Endodermal cell (in vitro differentiated cells): ENCODE measurements at regions not wholly inside any gene's neighbourhood (a gene's known extent, or its start where the extent isn't known, plus 50 kb on each side); places are given as distances from the start of the nearest gene placed in this dataset.

Experiments used
- DNase-seq: peaks from one replicate; pipeline ENCODE4 v3.0.0-alpha.2; 2017
- H3K27ac ChIP-seq: 2 replicates; pipeline ENCODE4 v1.5.1; 2013; ENCODE audit warnings: mild to moderate bottlenecking, low read depth, low read length, moderate library complexity
- H3K27me3 ChIP-seq: 2 replicates; pipeline ENCODE4 v1.6.1; 2013; ENCODE audit warnings: mild to moderate bottlenecking, low read length, moderate library complexity; ENCODE audit not compliant: insufficient read depth, control insufficient read depth, poor library complexity, severe bottlenecking
- H3K36me3 ChIP-seq: 2 replicates; pipeline ENCODE4 v1.7.0; 2013; ENCODE audit warnings: mild to moderate bottlenecking, low read length, moderate library complexity; ENCODE audit not compliant: control insufficient read depth, insufficient read depth
- H3K4me1 ChIP-seq: one replicate; pipeline ENCODE4 v1.7.0; 2013; ENCODE audit warnings: low read length; ENCODE audit not compliant: control insufficient read depth, insufficient read depth
- H3K4me3 ChIP-seq: 2 replicates; pipeline ENCODE4 v1.5.1; 2013; ENCODE audit warnings: mild to moderate bottlenecking, low read length, moderate library complexity
- H3K9ac ChIP-seq: 2 replicates; pipeline ENCODE4 v1.6.1; 2013; ENCODE audit warnings: mild to moderate bottlenecking, low read length, moderate library complexity; ENCODE audit not compliant: poor library complexity, severe bottlenecking; ENCODE audit errors: extremely low read depth
- H3K9me3 ChIP-seq: 2 replicates; pipeline ENCODE4 v1.6.1; 2013; ENCODE audit warnings: mild to moderate bottlenecking, low read length, moderate library complexity; ENCODE audit not compliant: control insufficient read depth
- H3K27ac Mint-ChIP-seq: 2 replicates; pipeline ENCODE4 v1.8.0; 2020; ENCODE audit warnings: mixed read lengths
- H3K27me3 Mint-ChIP-seq: 2 replicates; pipeline ENCODE4 v1.8.0; 2021; ENCODE audit warnings: mild to moderate bottlenecking, mixed read lengths; ENCODE audit not compliant: insufficient read depth
- H3K36me3 Mint-ChIP-seq: 2 replicates; pipeline ENCODE4 v1.8.0; 2020; ENCODE audit warnings: low read depth, mixed read lengths
- H3K4me1 Mint-ChIP-seq: 2 replicates; pipeline ENCODE4 v1.8.0; 2020; ENCODE audit warnings: mixed read lengths
- H3K4me3 Mint-ChIP-seq: 2 replicates; pipeline ENCODE4 v1.8.0; 2020; ENCODE audit warnings: mild to moderate bottlenecking, moderate library complexity, mixed read lengths
- H3K9me3 Mint-ChIP-seq: 2 replicates; pipeline ENCODE4 v1.8.0; 2020; ENCODE audit warnings: mild to moderate bottlenecking, mixed read lengths
- CTCF ChIP-seq: fragments of 200-600 bp; sonication (generic); conservative IDR thresholded peaks from 2 replicates; pipeline ENCODE4 v1.5.0; 2021; ENCODE audit warnings: antibody characterized with exemption, mild to moderate bottlenecking
- WGBS, 2 experiments: methylation state at CpG; one replicate each; pipeline versions ENCODE4 v1.1.5 to v1.1.7; 2013; ENCODE audit warnings: missing lambda C conversion rate in 2 of 2, mixed read lengths in 1 of 2; ENCODE audit not compliant: insufficient coverage in 1 of 2, insufficient read length in 1 of 2; 5-methylcytosine and 5-hydroxymethylcytosine counted together

- H3K4me3 ChIP-seq = no peak overlapping the region
- no peak overlapping the region for H3K4me3 Mint-ChIP-seq
- H3K9me3 Mint-ChIP-seq = no peaks in the 10 kb centered on the region
- H3K9ac ChIP-seq = no peak overlapping the region
- no peaks in the 10 kb centered on the region for H3K27me3 Mint-ChIP-seq
- no peak overlapping the region for H3K27ac Mint-ChIP-seq
- no peaks in the 10 kb centered on the region for H3K27me3 ChIP-seq
- no peaks in the 10 kb centered on the region for H3K36me3 ChIP-seq
- 64 to 79% methylated on average over 3 to 6 of the region's 6 CpGs for WGBS, 2 experiments
- no peak for TF ChIP-seq CTCF
- no peaks in the 10 kb centered on the region for H3K4me1 ChIP-seq
- H3K4me1 Mint-ChIP-seq = peaks cover 28% of the 10 kb centered on the region
- H3K27ac ChIP-seq = peak overlapping the region; percentile 50
- H3K36me3 Mint-ChIP-seq = no peaks in the 10 kb centered on the region
- DNase-seq = no peak
- H3K9me3 ChIP-seq = no peaks in the 10 kb centered on the region
Measured at GRCh38 chr15:36499412-36500389, 79.7 kb upstream of the CDIN1 start.

GRCh38 chr15:36501063-36501678, 78.3 kb upstream of the CDIN1 start:
- H3K4me3 ChIP-seq = no peak overlapping the region
- DNase-seq = peak; percentile 69
- no peaks in the 10 kb centered on the region for H3K4me1 ChIP-seq
- no peaks in the 10 kb centered on the region for H3K27me3 Mint-ChIP-seq
- no peaks in the 10 kb centered on the region for H3K9me3 ChIP-seq
- no peak overlapping the region for H3K9ac ChIP-seq
- peak overlapping the region; percentile 25 for H3K27ac ChIP-seq
- TF ChIP-seq CTCF = peak; percentile 87
- no peak overlapping the region for H3K4me3 Mint-ChIP-seq
- WGBS, 2 experiments = 68 to 71% methylated on average over 3 to 4 of the region's 5 CpGs
- H3K9me3 Mint-ChIP-seq = no peaks in the 10 kb centered on the region
- H3K27ac Mint-ChIP-seq = no peak overlapping the region
- peaks cover 18% of the 10 kb centered on the region for H3K4me1 Mint-ChIP-seq
- no peaks in the 10 kb centered on the region for H3K36me3 Mint-ChIP-seq
- no peaks in the 10 kb centered on the region for H3K27me3 ChIP-seq
- H3K36me3 ChIP-seq = no peaks in the 10 kb centered on the region

GRCh38 chr15:36502509-36502908, 76.9 kb upstream of the CDIN1 start:
- Histone ChIP-seq H3K36me3 (no peaks in the 10 kb centered on the region), H3K9me3 (no peaks in the 10 kb centered on the region), H3K4me3 (no peak overlapping the region), H3K9ac (no peak overlapping the region), H3K4me1 (peaks cover 13% of the 10 kb centered on the region), H3K27me3 (no peaks in the 10 kb centered on the region), H3K27ac (no peak overlapping the region)
- no peak for TF ChIP-seq CTCF
- Mint-ChIP-seq H3K9me3 (no peaks in the 10 kb centered on the region), H3K27me3 (no peaks in the 10 kb centered on the region), H3K4me3 (no peak overlapping the region), H3K27ac (no peak overlapping the region), H3K36me3 (no peaks in the 10 kb centered on the region), H3K4me1 (peaks cover 29% of the 10 kb centered on the region)
- 90% methylated on average over 1 of the region's 1 CpG for WGBS, 2 experiments
- no peak for DNase-seq
